NCI-H748 treated with DMSO at 0.1 percent for 48 hours (cell line): ENCODE measurements at regions not wholly inside any gene's neighbourhood (a gene's known extent, or its start where the extent isn't known, plus 50 kb on each side); places are given as distances from the start of the nearest gene placed in this dataset.

Experiments used
- DNase-seq: peaks from one replicate; lab custom pipeline; 2025; lab: John Stamatoyannopoulos, UW

- DNase-seq: no peak
Observed at GRCh38 chr5:38029397-38030065, 189.7 kb upstream of the GDNF start.

DNA sequence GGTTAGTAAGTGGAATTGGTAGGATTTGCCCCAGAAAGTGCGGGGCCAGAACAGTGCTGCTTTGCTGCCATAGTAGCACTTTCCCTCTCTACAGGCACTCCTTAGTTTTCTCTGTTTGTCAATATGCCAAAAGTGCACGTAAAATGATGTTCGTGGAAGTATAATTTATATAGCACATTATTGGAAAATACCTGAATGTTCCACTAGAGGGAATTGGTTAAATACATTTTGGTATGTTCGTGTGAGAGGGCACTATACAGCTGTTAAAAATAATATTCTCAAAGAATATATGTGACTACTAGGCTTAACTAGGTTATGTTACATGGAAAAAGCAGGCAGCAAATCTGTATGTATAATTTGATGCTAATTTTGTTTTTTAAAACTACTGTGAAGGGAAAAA, 184.0 kb upstream of the GDNF start:
- DNase-seq: no peak

DNA sequence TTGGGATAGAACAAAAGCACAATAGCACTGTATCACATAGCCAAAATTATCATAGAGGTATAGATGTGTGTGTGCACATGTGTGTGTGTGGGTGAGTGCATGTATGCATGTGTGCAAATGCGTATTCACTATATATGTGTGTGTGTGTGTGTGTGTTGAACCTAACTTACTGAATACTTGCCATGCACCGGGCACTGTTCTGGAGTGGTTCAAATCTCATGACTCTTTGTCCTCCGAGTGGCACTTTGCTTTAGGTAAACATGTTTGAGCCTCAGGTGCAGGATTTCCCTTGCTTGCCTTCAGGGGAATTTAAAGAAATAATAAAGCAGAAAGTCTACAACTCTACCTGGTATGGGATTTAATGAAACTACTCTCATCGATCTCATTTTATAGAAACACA, 183.5 kb upstream of the GDNF start:
- DNase-seq: no peak

- DNase-seq: no peak
Observed at GRCh38 chr5:38022631-38023030, 182.8 kb upstream of the GDNF start.

- no peak for DNase-seq
Observed at GRCh38 chr5:38018016-38018415, 178.2 kb upstream of the GDNF start.

DNA sequence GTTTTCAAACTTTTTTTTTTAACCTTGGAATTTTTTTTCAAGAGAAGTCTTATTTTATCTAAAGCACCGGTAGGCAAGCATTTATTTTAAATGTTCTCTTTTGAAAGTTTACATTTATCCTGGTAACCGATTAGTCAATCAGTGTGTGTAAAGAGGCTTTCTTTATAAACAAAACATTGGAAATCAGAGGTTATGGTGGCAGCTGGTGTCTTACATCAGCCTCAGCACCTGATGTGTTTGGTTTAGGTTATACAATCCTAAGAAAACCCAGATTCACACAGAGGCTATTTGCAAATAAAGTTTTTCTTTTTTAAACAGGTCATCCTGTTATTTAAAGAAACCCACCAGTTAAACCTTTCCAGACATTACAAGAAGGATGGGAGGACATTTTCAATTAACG, 173.3 kb upstream of the GDNF start:
- no peak for DNase-seq

DNA sequence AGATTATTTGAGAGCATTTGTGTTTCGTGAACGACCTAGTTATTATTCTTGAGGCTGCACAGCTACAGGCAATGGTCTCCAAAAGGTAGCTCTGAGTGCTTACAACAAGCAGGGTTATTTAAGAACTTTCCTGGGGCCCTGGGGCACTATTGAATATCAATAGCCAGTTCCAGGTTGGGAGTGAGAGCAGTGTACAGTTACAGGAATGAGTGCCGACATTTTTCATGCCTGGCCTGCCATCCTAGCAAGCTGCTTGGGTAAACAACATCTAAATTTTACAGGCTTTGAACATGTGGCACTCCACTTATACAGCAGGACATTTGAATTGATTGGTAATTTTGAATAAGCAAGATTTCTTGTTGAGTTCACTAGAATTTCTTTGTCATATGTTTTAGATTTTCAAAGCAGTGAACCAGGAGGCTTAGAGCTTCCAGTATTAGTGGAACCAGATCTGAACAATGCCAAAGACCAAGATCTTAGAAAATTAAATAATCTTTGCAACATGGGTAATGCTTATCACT, 171.9 kb upstream of the GDNF start:
- no peak for DNase-seq

DNA sequence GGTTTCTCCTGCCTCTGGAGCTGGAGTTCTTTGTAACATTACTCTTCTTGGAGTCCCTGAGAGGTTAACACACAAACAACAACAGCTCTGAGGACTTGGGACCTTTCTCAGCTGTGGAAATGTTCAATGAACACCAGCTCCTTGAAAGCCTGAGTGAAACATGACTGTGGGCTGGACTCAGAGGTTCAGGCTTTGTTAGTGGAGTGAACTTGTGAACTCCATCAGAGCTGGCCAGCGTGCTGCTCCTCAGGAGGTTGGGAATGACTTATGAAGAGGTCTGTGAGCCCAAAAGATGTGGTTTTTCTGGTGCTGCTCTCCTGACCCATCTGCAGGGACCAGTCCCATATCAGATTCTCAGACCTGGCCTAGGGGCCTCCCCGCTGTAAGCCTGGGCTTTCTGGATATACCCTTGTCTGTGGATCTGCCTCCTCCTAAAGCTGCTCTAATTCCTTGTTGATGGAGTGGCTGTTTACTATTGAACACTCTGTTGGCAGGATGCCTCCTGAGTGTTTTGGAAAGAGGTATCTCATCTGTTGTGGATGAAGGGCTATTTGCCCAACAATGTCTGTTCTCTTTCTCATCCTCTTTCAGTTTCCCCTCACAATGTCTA, 170.0 kb upstream of the GDNF start:
- DNase-seq: no peak

DNA sequence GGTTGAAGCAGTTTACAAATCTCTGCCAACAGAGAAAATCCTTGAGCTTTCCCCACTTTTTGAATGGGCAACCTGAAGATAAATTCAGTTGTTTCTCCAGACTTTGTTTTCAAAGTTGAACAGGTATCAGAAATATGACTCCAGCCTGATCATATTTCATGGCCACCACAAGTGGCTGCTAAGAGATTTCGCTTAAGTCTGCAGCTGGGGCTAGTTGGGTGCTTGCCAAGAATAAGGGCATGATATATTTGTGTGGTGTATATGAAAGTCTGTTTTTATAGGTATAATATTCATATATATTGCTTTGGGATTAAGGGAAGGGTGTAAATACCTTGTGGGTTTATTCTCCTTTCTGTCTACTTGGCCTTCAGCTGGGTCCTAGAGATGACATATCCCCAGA, 168.4 kb upstream of the GDNF start:
- DNase-seq: no peak

- no peak for DNase-seq
Observed at GRCh38 chr5:37999593-37999992, 159.8 kb upstream of the GDNF start.

GRCh38 chr5:37996918-37997317, 157.1 kb upstream of the GDNF start:
- no peak for DNase-seq

DNA sequence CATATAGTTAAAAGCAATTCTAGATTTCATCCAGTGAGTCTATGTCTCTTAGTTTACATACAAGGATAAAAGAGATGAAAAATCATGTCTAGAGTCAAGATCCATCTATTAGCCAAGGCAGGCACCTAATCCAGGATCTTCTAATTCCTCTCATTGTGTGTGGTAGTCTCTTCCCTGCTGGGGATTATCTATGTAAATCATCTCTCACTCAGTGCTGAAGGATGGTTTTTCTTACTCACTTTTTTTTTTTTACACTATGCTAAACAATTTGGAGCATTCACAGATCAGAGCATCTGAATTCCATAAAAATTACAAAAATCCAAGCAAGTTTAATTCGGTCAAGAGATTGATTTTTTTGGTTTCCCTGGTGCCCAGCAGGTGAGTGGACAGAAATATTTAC, 154.9 kb upstream of the GDNF start:
- DNase-seq: no peak

- DNase-seq: no peak
Observed at GRCh38 chr5:37991301-37992299, 151.8 kb upstream of the GDNF start.

DNA sequence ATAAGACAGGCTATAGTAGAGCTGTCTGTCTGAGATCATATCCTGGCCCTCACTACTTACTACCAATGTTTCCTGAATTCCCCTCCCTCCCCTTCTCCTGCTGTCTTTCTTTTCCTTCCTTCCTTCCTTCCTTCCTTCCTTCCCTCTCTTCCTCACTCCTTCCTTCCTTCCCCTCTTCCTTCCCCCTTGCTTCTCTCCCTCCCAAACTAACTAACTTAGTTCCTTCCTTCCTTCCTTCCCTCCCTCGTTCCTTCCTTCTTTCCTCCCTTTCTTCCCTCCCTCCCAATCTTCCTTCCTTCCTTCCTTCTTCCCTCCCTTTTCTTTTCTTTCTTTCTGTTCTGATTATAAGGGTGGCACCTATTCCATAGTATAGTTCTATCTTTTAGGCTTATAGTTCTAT, 150.0 kb upstream of the GDNF start:
- DNase-seq: no peak

DNA sequence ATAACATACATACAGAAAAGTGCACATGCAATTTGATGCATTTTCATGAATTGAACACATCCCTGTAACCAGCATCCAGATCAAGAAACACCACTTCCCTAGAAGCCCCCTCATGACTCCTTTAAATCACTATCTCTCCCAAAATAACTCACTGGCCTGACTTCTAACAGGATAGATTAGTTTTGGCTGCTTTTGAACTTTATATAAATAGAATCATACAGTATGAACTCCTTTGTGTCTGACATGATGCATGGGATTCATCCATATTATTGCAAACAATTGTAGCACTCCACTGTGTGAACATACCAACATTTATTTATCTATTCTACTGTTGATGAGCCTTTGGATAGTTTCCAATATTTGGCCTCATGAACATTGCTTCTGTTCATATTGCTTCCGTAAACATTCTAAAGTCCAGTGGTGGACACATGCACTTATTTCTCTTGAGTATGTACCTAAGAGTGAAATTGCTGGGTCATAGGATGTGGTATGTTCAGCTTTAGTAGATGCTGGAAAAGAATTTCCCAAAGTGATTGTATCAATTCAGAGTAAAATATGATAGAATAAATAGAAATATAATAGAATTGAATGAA, 148.7 kb upstream of the GDNF start:
- no peak for DNase-seq

GRCh38 chr5:37984300-37984699, 144.5 kb upstream of the GDNF start:
- DNase-seq: no peak

GRCh38 chr5:37983463-37983862, 143.6 kb upstream of the GDNF start:
- no peak for DNase-seq

GRCh38 chr5:37979559-37979958, 139.7 kb upstream of the GDNF start:
- DNase-seq: no peak

GRCh38 chr5:37975531-37975930, 135.7 kb upstream of the GDNF start:
- no peak for DNase-seq

- no peak for DNase-seq
Observed at GRCh38 chr5:37971483-37972024, 131.7 kb upstream of the GDNF start.

DNA sequence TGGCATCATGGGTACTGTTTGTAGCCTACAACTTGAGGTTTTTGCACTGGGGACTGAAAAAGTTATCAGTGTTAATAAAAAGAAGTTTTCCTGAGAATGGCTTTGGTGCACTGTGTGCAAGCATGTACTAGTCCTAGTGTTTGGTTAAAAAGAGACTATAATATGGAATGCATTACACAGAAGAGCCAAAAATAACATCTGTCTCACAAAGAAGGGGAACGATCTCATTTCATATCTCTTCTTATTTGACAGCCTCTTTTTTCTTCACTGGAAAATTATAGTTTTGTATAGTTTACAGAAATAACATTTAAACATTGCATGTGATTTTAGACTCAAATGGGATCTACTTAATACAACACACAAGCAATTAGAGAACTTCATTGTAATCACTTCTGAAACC, 127.0 kb upstream of the GDNF start:
- DNase-seq: no peak

GRCh38 chr5:37966291-37966690, 126.5 kb upstream of the GDNF start:
- DNase-seq: no peak
